HG03039 (cell line): ENCODE measurements at regions not wholly inside any gene's neighbourhood (a gene's known extent, or its start where the extent isn't known, plus 50 kb on each side); places are given as distances from the start of the nearest gene placed in this dataset.

Experiments
- ATAC-seq: cut with Tn5 transposase; IDR thresholded peaks from one replicate; pipeline ENCODE4 v1.9.1; 2021; ENCODE audit warnings: mild to moderate bottlenecking, moderate library complexity; ENCODE audit not compliant: unreplicated experiment

GRCh38 chr3:8451696-8452095, 49.9 kb upstream of the LMCD1 start:
- ATAC-seq = no peak
